Activated CD4-positive, alpha-beta T cell treated with anti-CD3 and anti-CD28 coated beads, Interleukin-2, amount 10 ng/mL, durations not matched to agents 7 days and 5 days (primary cell): ENCODE measurements at regions not wholly inside any gene's neighbourhood (a gene's known extent, or its start where the extent isn't known, plus 50 kb on each side); places are given as distances from the start of the nearest gene placed in this dataset.

Source experiments
- CTCF ChIA-PET: fragments of 350-600 bp; sonication (Branson Sonifier 250); formaldehyde crosslinking; loops from one replicate; lab custom pipeline; 2021; ENCODE audit warnings: antibody characterized with exemption; lab: Charles Lee
- POLR2A ChIA-PET: fragments of 350-600 bp; sonication (Branson Sonifier 250); formaldehyde crosslinking; loops from one replicate; lab custom pipeline; 2021; ENCODE audit warnings: antibody characterized with exemption; lab: Charles Lee
- DNase-seq: peaks from one replicate; pipeline ENCODE4 v3.0.0-alpha.2; 2020
- H3K27ac Mint-ChIP-seq: one replicate; pipeline ENCODE4 v1.8.0; 2021; ENCODE audit warnings: mild to moderate bottlenecking, moderate library complexity, mixed read lengths
- H3K27me3 Mint-ChIP-seq: one replicate; pipeline ENCODE4 v1.8.0; 2021; ENCODE audit warnings: mixed read lengths
- H3K36me3 Mint-ChIP-seq: one replicate; pipeline ENCODE4 v1.8.0; 2021; ENCODE audit warnings: low read depth, mixed read lengths
- H3K4me1 Mint-ChIP-seq: one replicate; pipeline ENCODE4 v1.8.0; 2021; ENCODE audit warnings: mixed read lengths
- H3K4me3 Mint-ChIP-seq: one replicate; pipeline ENCODE4 v1.8.0; 2021; ENCODE audit warnings: mild to moderate bottlenecking, moderate library complexity, mixed read lengths
- H3K9me3 Mint-ChIP-seq: one replicate; pipeline ENCODE4 v1.8.0; 2021; ENCODE audit warnings: mixed read lengths

GRCh38 chr2:104656571-104657163 lies 197.2 kb upstream of the POU3F3 start:
- H3K4me3 Mint-ChIP-seq, result no peak overlapping the region
- H3K9me3 Mint-ChIP-seq, result no peaks in the 10 kb centered on the region
- no peak for DNase-seq
- H3K27ac Mint-ChIP-seq, result no peak overlapping the region
- H3K4me1 Mint-ChIP-seq, result peaks cover 10% of the 10 kb centered on the region
- peaks cover 36% of the 10 kb centered on the region for H3K27me3 Mint-ChIP-seq
- ChIA-PET POLR2A (no interaction called here), CTCF (interaction anchor here (0.6 to 0.7 kb wide), 2 partner anchors 145 to 412 kb away, joined by 3 read pairs; no protein-coding TSS in a partner anchor)
- H3K36me3 Mint-ChIP-seq, result no peaks in the 10 kb centered on the region

GRCh38 chr2:104658144-104658835 lies 195.6 kb upstream of the POU3F3 start:
- no peak overlapping the region for H3K4me3 Mint-ChIP-seq
- ChIA-PET POLR2A (no interaction called here), CTCF (no interaction called here)

GRCh38 chr2:104658904-104659591 lies 194.9 kb upstream of the POU3F3 start:
- H3K4me3 Mint-ChIP-seq, result no peak overlapping the region
- ChIA-PET CTCF (interaction anchor here (1.2 kb wide), 1 partner anchor 15 kb away, joined by 3 read pairs; no protein-coding TSS in a partner anchor), POLR2A (no interaction called here)
- no peaks in the 10 kb centered on the region for H3K36me3 Mint-ChIP-seq
- peaks cover 34% of the 10 kb centered on the region for H3K27me3 Mint-ChIP-seq
- H3K4me1 Mint-ChIP-seq, result peaks cover 10% of the 10 kb centered on the region
- no peaks in the 10 kb centered on the region for H3K9me3 Mint-ChIP-seq
- DNase-seq, result no peak
- no peak overlapping the region for H3K27ac Mint-ChIP-seq

More at GRCh38 chr2:104658144-104658835, 195.6 kb upstream of the POU3F3 start:
- no peaks in the 10 kb centered on the region for H3K36me3 Mint-ChIP-seq
- no peak overlapping the region for H3K27ac Mint-ChIP-seq
- peaks cover 10% of the 10 kb centered on the region for H3K4me1 Mint-ChIP-seq
- DNase-seq, result peak; percentile 7
- no peaks in the 10 kb centered on the region for H3K9me3 Mint-ChIP-seq
- H3K27me3 Mint-ChIP-seq, result peaks cover 35% of the 10 kb centered on the region

GRCh38 chr2:104660991-104661390 lies 192.9 kb upstream of the POU3F3 start:
- ChIA-PET CTCF (no interaction called here), POLR2A (no interaction called here)
- H3K36me3 Mint-ChIP-seq, result no peaks in the 10 kb centered on the region
- no peak for DNase-seq
- H3K27ac Mint-ChIP-seq, result no peak overlapping the region
- no peaks in the 10 kb centered on the region for H3K9me3 Mint-ChIP-seq
- no peak overlapping the region for H3K4me3 Mint-ChIP-seq
- H3K27me3 Mint-ChIP-seq, result peaks cover 31% of the 10 kb centered on the region
- H3K4me1 Mint-ChIP-seq, result peaks cover 10% of the 10 kb centered on the region

- POLR2A ChIA-PET, result no interaction called here
- no peak for DNase-seq
- Mint-ChIP-seq H3K27me3 (peaks cover 10% of the 10 kb centered on the region), H3K27ac (no peak overlapping the region), H3K36me3 (no peaks in the 10 kb centered on the region), H3K4me3 (no peak overlapping the region), H3K4me1 (no peaks in the 10 kb centered on the region), H3K9me3 (no peaks in the 10 kb centered on the region)
- CTCF ChIA-PET, result no interaction called here
Observed at GRCh38 chr2:104664672-104665071, 189.2 kb upstream of the POU3F3 start.

GRCh38 chr2:104668631-104669030 lies 185.3 kb upstream of the POU3F3 start:
- CTCF ChIA-PET, result no interaction called here
- Mint-ChIP-seq H3K9me3 (no peaks in the 10 kb centered on the region), H3K4me1 (no peaks in the 10 kb centered on the region), H3K36me3 (no peaks in the 10 kb centered on the region), H3K27me3 (no peaks in the 10 kb centered on the region), H3K4me3 (no peak overlapping the region), H3K27ac (no peak overlapping the region)
- POLR2A ChIA-PET, result no interaction called here
- no peak for DNase-seq

GRCh38 chr2:104673225-104673624 lies 180.7 kb upstream of the POU3F3 start:
- ChIA-PET CTCF (interaction anchor here (1.0 kb wide), 1 partner anchor 13 kb away, joined by 3 read pairs; no protein-coding TSS in a partner anchor), POLR2A (interaction anchor here (0.6 kb wide), 1 partner anchor 136 kb away, joined by 4 read pairs; no protein-coding TSS in a partner anchor)
- H3K4me3 Mint-ChIP-seq, result no peak overlapping the region
- H3K27me3 Mint-ChIP-seq, result no peaks in the 10 kb centered on the region
- no peaks in the 10 kb centered on the region for H3K9me3 Mint-ChIP-seq
- no peaks in the 10 kb centered on the region for H3K36me3 Mint-ChIP-seq
- no peaks in the 10 kb centered on the region for H3K4me1 Mint-ChIP-seq
- no peak for DNase-seq
- H3K27ac Mint-ChIP-seq, result no peak overlapping the region

GRCh38 chr2:104678181-104678580 lies 175.7 kb upstream of the POU3F3 start:
- ChIA-PET CTCF (interaction anchor here (1.1 kb wide), 1 partner anchor 31 kb away, joined by 3 read pairs; no protein-coding TSS in a partner anchor), POLR2A (no interaction called here)
- no peak overlapping the region for H3K27ac Mint-ChIP-seq
- H3K9me3 Mint-ChIP-seq, result no peaks in the 10 kb centered on the region
- H3K4me1 Mint-ChIP-seq, result no peaks in the 10 kb centered on the region
- H3K27me3 Mint-ChIP-seq, result peaks cover 10% of the 10 kb centered on the region
- H3K36me3 Mint-ChIP-seq, result no peaks in the 10 kb centered on the region
- DNase-seq, result no peak
- no peak overlapping the region for H3K4me3 Mint-ChIP-seq

- CTCF ChIA-PET, result no interaction called here
- POLR2A ChIA-PET, result no interaction called here
- Mint-ChIP-seq H3K4me1 (no peaks in the 10 kb centered on the region), H3K9me3 (no peaks in the 10 kb centered on the region), H3K27me3 (peaks cover 10% of the 10 kb centered on the region), H3K27ac (no peak overlapping the region), H3K36me3 (no peaks in the 10 kb centered on the region), H3K4me3 (no peak overlapping the region)
- DNase-seq, result no peak
Observed at GRCh38 chr2:104685591-104685990, 168.3 kb upstream of the POU3F3 start.

GRCh38 chr2:104687147-104687546 lies 166.8 kb upstream of the POU3F3 start:
- Mint-ChIP-seq H3K27me3 (peaks cover 5% of the 10 kb centered on the region), H3K4me1 (no peaks in the 10 kb centered on the region), H3K4me3 (no peak overlapping the region), H3K27ac (no peak overlapping the region), H3K36me3 (no peaks in the 10 kb centered on the region), H3K9me3 (no peaks in the 10 kb centered on the region)
- ChIA-PET CTCF (no interaction called here), POLR2A (no interaction called here)
- DNase-seq, result no peak

- Mint-ChIP-seq H3K36me3 (no peaks in the 10 kb centered on the region), H3K4me1 (no peaks in the 10 kb centered on the region), H3K9me3 (no peaks in the 10 kb centered on the region), H3K27ac (no peak overlapping the region), H3K4me3 (no peak overlapping the region), H3K27me3 (no peaks in the 10 kb centered on the region)
- no peak for DNase-seq
- POLR2A ChIA-PET, result no interaction called here
- CTCF ChIA-PET, result no interaction called here
Observed at GRCh38 chr2:104690255-104690984, 163.5 kb upstream of the POU3F3 start.

- Mint-ChIP-seq H3K4me3 (no peak overlapping the region), H3K27ac (no peak overlapping the region), H3K4me1 (no peaks in the 10 kb centered on the region), H3K36me3 (no peaks in the 10 kb centered on the region), H3K9me3 (no peaks in the 10 kb centered on the region), H3K27me3 (no peaks in the 10 kb centered on the region)
- no peak for DNase-seq
- CTCF ChIA-PET, result no interaction called here
- POLR2A ChIA-PET, result no interaction called here
Observed at GRCh38 chr2:104698276-104698675, 155.6 kb upstream of the POU3F3 start.
